22Rv1 (cell line): ENCODE measurements at regions not wholly inside any gene's neighbourhood (a gene's known extent, or its start where the extent isn't known, plus 50 kb on each side); places are given as distances from the start of the nearest gene placed in this dataset.

Experiments used
- CTCF ChIP-seq: fragments of 450-650 bp; IDR thresholded peaks from 2 replicates; pipeline ENCODE4 v1.5.1; 2017; ENCODE audit warnings: mild to moderate bottlenecking
- ZFX ChIP-seq: fragments of 450-650 bp; IDR thresholded peaks from 2 replicates; pipeline ENCODE4 v1.6.1; 2017; ENCODE audit warnings: antibody characterized with exemption, borderline replicate concordance

GRCh38 chrX:142149919-142150318 is 55.2 kb downstream of the MAGEC2 start:
- TF ChIP-seq CTCF (no peak), ZFX (no peak)
